ENCODE measurements at regions not wholly inside any gene's neighbourhood (a gene's known extent, or its start where the extent isn't known, plus 50 kb on each side); places are given as distances from the start of the nearest gene placed in this dataset.

GRCh38 chr9:106502930-106503329 lies 360.0 kb upstream of the ZNF462 start:
- DNase-seq (ENCODE audit: low spot score): no peak

GRCh38 chr9:106503759-106504158 lies 359.2 kb upstream of the ZNF462 start:
- DNase-seq (ENCODE audit: low spot score): no peak

GRCh38 chr9:106526716-106527204 lies 336.2 kb upstream of the ZNF462 start:
- DNase-seq (ENCODE audit: low spot score): no peak

- no peak for DNase-seq (ENCODE audit: low spot score)
Measured at GRCh38 chr9:106528158-106528557, 334.8 kb upstream of the ZNF462 start.

- DNase-seq (ENCODE audit: low spot score): no peak
Measured at GRCh38 chr9:106529616-106530015, 333.4 kb upstream of the ZNF462 start.

- no peak for DNase-seq (ENCODE audit: low spot score)
Measured at GRCh38 chr9:106531491-106531890, 331.5 kb upstream of the ZNF462 start.

GRCh38 chr9:106532306-106533015 lies 330.5 kb upstream of the ZNF462 start:
- no peak for DNase-seq (ENCODE audit: low spot score)

GRCh38 chr9:106534800-106535199 lies 328.2 kb upstream of the ZNF462 start:
- no peak for DNase-seq (ENCODE audit: low spot score)

GRCh38 chr9:106535439-106535838 lies 327.5 kb upstream of the ZNF462 start:
- DNase-seq (ENCODE audit: low spot score): no peak

GRCh38 chr9:106557996-106558667 lies 304.8 kb upstream of the ZNF462 start:
- DNase-seq (ENCODE audit: low spot score): no peak

- no peak for DNase-seq (ENCODE audit: low spot score)
Measured at GRCh38 chr9:106560540-106560939, 302.4 kb upstream of the ZNF462 start.

- no peak for DNase-seq (ENCODE audit: low spot score)
Measured at GRCh38 chr9:106575823-106576222, 287.1 kb upstream of the ZNF462 start.

GRCh38 chr9:106576232-106576760 lies 286.7 kb upstream of the ZNF462 start:
- no peak for DNase-seq (ENCODE audit: low spot score)

- no peak for DNase-seq (ENCODE audit: low spot score)
Measured at GRCh38 chr9:106577121-106577520, 285.8 kb upstream of the ZNF462 start.

GRCh38 chr9:106580546-106580945 lies 282.4 kb upstream of the ZNF462 start:
- no peak for DNase-seq (ENCODE audit: low spot score)

- no peak for DNase-seq (ENCODE audit: low spot score)
Measured at GRCh38 chr9:106581973-106582372, 281.0 kb upstream of the ZNF462 start.

GRCh38 chr9:106583751-106584150 lies 279.2 kb upstream of the ZNF462 start:
- DNase-seq (ENCODE audit: low spot score): no peak

- no peak for DNase-seq (ENCODE audit: low spot score)
Measured at GRCh38 chr9:106587042-106587441, 275.9 kb upstream of the ZNF462 start.

GRCh38 chr9:106588626-106589025 lies 274.3 kb upstream of the ZNF462 start:
- no peak for DNase-seq (ENCODE audit: low spot score)

GRCh38 chr9:106590759-106591505 lies 272.0 kb upstream of the ZNF462 start:
- no peak for DNase-seq (ENCODE audit: low spot score)

- no peak for DNase-seq (ENCODE audit: low spot score)
Measured at GRCh38 chr9:106593201-106593600, 269.8 kb upstream of the ZNF462 start.

- DNase-seq (ENCODE audit: low spot score): no peak
Measured at GRCh38 chr9:106596984-106597383, 266.0 kb upstream of the ZNF462 start.
